PC-9 (cell line): ENCODE measurements at regions not wholly inside any gene's neighbourhood (a gene's known extent, or its start where the extent isn't known, plus 50 kb on each side); places are given as distances from the start of the nearest gene placed in this dataset.

ENCODE experiments used
- BruUV-seq: library from RNA; stranded (reverse); fragments of 400-500 nt; replicated peaks from 2 replicates; lab custom pipeline; 2021; lab: Mats Ljungman, UMichigan
- CTCF ChIA-PET: fragments of 300-600 bp; sonication (Branson Sonifier 250); formaldehyde crosslinking; loops from one replicate; lab custom pipeline; 2022; ENCODE audit warnings: antibody characterized with exemption; lab: Charles Lee
- POLR2A ChIA-PET: fragments of 300-600 bp; sonication (Branson Sonifier 250); formaldehyde crosslinking; loops from one replicate; lab custom pipeline; 2022; ENCODE audit warnings: antibody characterized with exemption; ENCODE audit not compliant: unreplicated experiment; lab: Charles Lee
- DNase-seq, 2 experiments: peaks; one replicate each; pipeline versions ENCODE4 v3.0.0 to v3.0.0-alpha.2; 2015 to 2022; ENCODE audit warnings: mixed read lengths in 1 of 2
- H2AFZ ChIP-seq: fragments of 200-600 bp; sonication (generic); 2 replicates; pipeline ENCODE4 v1.8.1; 2017; ENCODE audit warnings: antibody characterized with exemption
- H3F3A ChIP-seq: fragments of 200-600 bp; sonication (generic); 2 replicates; pipeline ENCODE4 v1.8.1; 2017; ENCODE audit warnings: antibody characterized with exemption, mild to moderate bottlenecking, low read depth; ENCODE audit not compliant: insufficient read depth
- H3K27ac ChIP-seq: fragments of 200-600 bp; sonication (generic); 2 replicates; pipeline ENCODE4 v1.6.1; 2016; ENCODE audit warnings: mixed run types
- H3K27me3 ChIP-seq: fragments of 200-600 bp; sonication (generic); 2 replicates; pipeline ENCODE4 v1.6.1; 2016; ENCODE audit warnings: low read depth, mixed run types; ENCODE audit not compliant: insufficient read depth
- H3K36me3 ChIP-seq: fragments of 200-600 bp; sonication (generic); 2 replicates; pipeline ENCODE4 v1.6.1; 2016; ENCODE audit warnings: low read depth, mixed run types
- H3K4me1 ChIP-seq: fragments of 200-600 bp; sonication (generic); replicated peaks from 2 replicates; pipeline ENCODE4 v1.6.1; 2016; ENCODE audit warnings: mixed run types; ENCODE audit not compliant: insufficient read depth
- H3K4me2 ChIP-seq: fragments of 200-600 bp; sonication (generic); 2 replicates; pipeline ENCODE4 v1.6.1; 2017; ENCODE audit warnings: mixed run types
- H3K4me3 ChIP-seq: fragments of 200-600 bp; sonication (generic); 2 replicates; pipeline ENCODE4 v1.6.1; 2016; ENCODE audit warnings: mixed run types
- H3K79me2 ChIP-seq: fragments of 200-600 bp; sonication (generic); 2 replicates; pipeline ENCODE4 v1.6.1; 2017; ENCODE audit warnings: low read depth, mixed run types
- H3K9me2 ChIP-seq: fragments of 200-600 bp; sonication (generic); 2 replicates; pipeline ENCODE4 v1.8.1; 2017; ENCODE audit warnings: mild to moderate bottlenecking; ENCODE audit not compliant: insufficient read depth
- H3K9me3 ChIP-seq: fragments of 200-600 bp; sonication (generic); 2 replicates; pipeline ENCODE4 v1.8.1; 2016; ENCODE audit warnings: low read depth; ENCODE audit not compliant: insufficient read depth
- H4K20me1 ChIP-seq: fragments of 200-600 bp; sonication (generic); 2 replicates; pipeline ENCODE4 v1.8.1; 2017; ENCODE audit not compliant: insufficient read depth
- CTCF ChIP-seq: fragments of 200-600 bp; sonication (generic); conservative IDR thresholded peaks from 2 replicates; pipeline ENCODE4 v1.6.1; 2017; ENCODE audit warnings: mixed run types, antibody characterized with exemption, mild to moderate bottlenecking, moderate library complexity
- EZH2 ChIP-seq: fragments of 200-600 bp; sonication (generic); IDR thresholded peaks from 2 replicates; pipeline ENCODE4 v1.8.0; 2017; ENCODE audit warnings: antibody characterized with exemption, low read depth
- intact Hi-C: fragments of 100-400 bp; cut with micrococcal nuclease; formaldehyde crosslinking; loops from one replicate; pipeline ENCODE4 v1.10.0; 2022; ENCODE audit not compliant: unreplicated experiment

GRCh38 chr6:10276106-10276505 lies 138.8 kb downstream of the TFAP2A start:
- Histone ChIP-seq H3K9me3 (no peaks in the 10 kb centered on the region), H3K36me3 (no peaks in the 10 kb centered on the region), H3K4me1 (no peaks in the 10 kb centered on the region), H3F3A (no peaks in the 10 kb centered on the region), H3K4me3 (no peak overlapping the region), H3K27ac (no peak overlapping the region), H2AFZ (no peak overlapping the region), H3K4me2 (no peak overlapping the region), H3K27me3 (no peaks in the 10 kb centered on the region), H4K20me1 (no peaks in the 10 kb centered on the region), H3K9me2 (no peaks in the 10 kb centered on the region), H3K79me2 (no peaks in the 10 kb centered on the region)
- POLR2A ChIA-PET, result no interaction called here
- intact Hi-C loops, result loop anchor here (5.0 kb wide), 1 partner anchor 36 kb away; no protein-coding TSS in a partner anchor
- no TSS peak for BruUV-seq
- no peak for DNase-seq
- TF ChIP-seq EZH2 (no peak), CTCF (no peak)
- CTCF ChIA-PET, result no interaction called here

- H3K9me2 ChIP-seq, result no peaks in the 10 kb centered on the region
- POLR2A ChIA-PET, result no interaction called here
- H3F3A ChIP-seq, result no peaks in the 10 kb centered on the region
- no TSS peak for BruUV-seq
- DNase-seq, result no peak
- TF ChIP-seq CTCF (no peak), EZH2 (no peak)
- no peaks in the 10 kb centered on the region for H3K4me1 ChIP-seq
- no peak overlapping the region for H2AFZ ChIP-seq
- H3K4me2 ChIP-seq, result no peak overlapping the region
- no peak overlapping the region for H3K4me3 ChIP-seq
- no peaks in the 10 kb centered on the region for H3K27me3 ChIP-seq
- intact Hi-C loops, result no loop called here
- no peak overlapping the region for H3K27ac ChIP-seq
- H4K20me1 ChIP-seq, result no peaks in the 10 kb centered on the region
- H3K36me3 ChIP-seq, result no peaks in the 10 kb centered on the region
- no peaks in the 10 kb centered on the region for H3K9me3 ChIP-seq
- H3K79me2 ChIP-seq, result no peaks in the 10 kb centered on the region
- CTCF ChIA-PET, result no interaction called here
Observed at GRCh38 chr6:10272591-10272990, 142.3 kb downstream of the TFAP2A start.

GRCh38 chr6:10271982-10272381 lies 142.9 kb downstream of the TFAP2A start:
- H3K9me3 ChIP-seq, result no peaks in the 10 kb centered on the region
- no peak overlapping the region for H3K4me2 ChIP-seq
- no peaks in the 10 kb centered on the region for H3F3A ChIP-seq
- H3K27me3 ChIP-seq, result no peaks in the 10 kb centered on the region
- no peak overlapping the region for H3K4me3 ChIP-seq
- H3K4me1 ChIP-seq, result no peaks in the 10 kb centered on the region
- CTCF ChIA-PET, result no interaction called here
- TF ChIP-seq EZH2 (no peak), CTCF (no peak)
- no TSS peak for BruUV-seq
- H4K20me1 ChIP-seq, result no peaks in the 10 kb centered on the region
- H3K9me2 ChIP-seq, result no peaks in the 10 kb centered on the region
- no peaks in the 10 kb centered on the region for H3K79me2 ChIP-seq
- DNase-seq, result no peak
- no peak overlapping the region for H3K27ac ChIP-seq
- POLR2A ChIA-PET, result no interaction called here
- intact Hi-C loops, result no loop called here
- H2AFZ ChIP-seq, result no peak overlapping the region
- no peaks in the 10 kb centered on the region for H3K36me3 ChIP-seq
